ENCODE measurements at regions not wholly inside any gene's neighbourhood (a gene's known extent, or its start where the extent isn't known, plus 50 kb on each side); places are given as distances from the start of the nearest gene placed in this dataset.

DNA sequence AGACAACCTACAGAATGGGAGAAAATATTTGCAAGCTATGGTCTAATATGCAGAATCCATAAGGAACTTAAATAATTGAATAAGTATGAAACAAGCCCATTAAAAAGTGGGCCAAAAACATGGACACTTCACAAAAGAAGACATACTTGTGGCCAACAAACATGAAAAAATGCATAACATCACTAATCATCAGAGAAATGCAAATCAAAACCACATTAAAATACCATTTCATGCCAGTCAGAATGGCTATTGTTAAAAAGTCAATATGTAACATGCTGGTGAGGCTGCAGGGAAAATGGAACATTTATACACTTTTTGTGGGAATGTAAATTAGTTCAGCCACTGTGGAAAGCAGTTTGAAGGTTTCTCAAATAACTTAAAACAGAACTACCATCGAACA is 945.4 kb upstream of the FLRT2 start:
- H3K9me3 Mint-ChIP-seq (ENCODE audit: unreplicated experiment) = no peaks in the 10 kb centered on the region
- TF ChIP-seq CTCF (IDR thresholded peaks at IDR 0.05; ENCODE audit: unreplicated experiment) = no peak
- H3K27ac Mint-ChIP-seq (ENCODE audit: low read depth, unreplicated experiment) = no peak overlapping the region
- CTCF ChIA-PET = no interaction called here
- no peak for DNase-seq (ENCODE audit: unreplicated experiment)
- intact Hi-C loops (cut with micrococcal nuclease) = no loop called here
- no peaks in the 10 kb centered on the region for H3K4me1 Mint-ChIP-seq (ENCODE audit: insufficient read depth, unreplicated experiment)
- no TSS peak for BruUV-seq (replicated peaks)
- H3K27me3 Mint-ChIP-seq (ENCODE audit: insufficient read depth, unreplicated experiment) = no peaks in the 10 kb centered on the region
- H3K4me3 Mint-ChIP-seq (ENCODE audit: unreplicated experiment) = no peak overlapping the region
- no peaks in the 10 kb centered on the region for H3K36me3 Mint-ChIP-seq (ENCODE audit: insufficient read depth, unreplicated experiment)
- POLR2A ChIA-PET = interaction anchor here (0.6 kb wide), 1 partner anchor 441 kb away, joined by 4 read pairs; no protein-coding TSS in a partner anchor

- BruUV-seq (replicated peaks) = no TSS peak
- TF ChIP-seq CTCF (IDR thresholded peaks at IDR 0.05; ENCODE audit: unreplicated experiment) = no peak
- intact Hi-C loops (cut with micrococcal nuclease) = no loop called here
Observed at GRCh38 chr14:84591827-84592445, 938.0 kb upstream of the FLRT2 start.

DNA sequence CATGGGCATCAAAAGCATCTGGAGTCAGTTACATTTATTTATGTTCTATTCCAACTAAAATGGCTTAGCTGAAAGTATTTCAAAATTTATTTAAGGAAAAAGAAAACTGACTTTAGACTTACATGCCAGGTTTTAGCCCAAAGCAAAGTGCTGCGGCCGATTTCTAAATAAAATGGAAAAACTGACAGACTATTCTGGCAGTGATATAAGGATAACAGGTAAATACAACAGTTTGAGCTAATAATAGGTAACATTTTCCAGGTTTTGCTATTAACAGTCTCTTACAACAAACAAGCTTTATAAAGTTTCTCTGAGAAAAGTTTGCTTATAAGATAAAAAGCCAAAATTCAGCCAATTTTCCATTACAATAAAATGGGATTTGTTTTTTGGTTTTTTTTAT is 937.2 kb upstream of the FLRT2 start:
- intact Hi-C loops (cut with micrococcal nuclease) = no loop called here
- CTCF ChIA-PET = no interaction called here
- Mint-ChIP-seq H3K9me3 (ENCODE audit: unreplicated experiment) (no peaks in the 10 kb centered on the region), H3K27ac (ENCODE audit: low read depth, unreplicated experiment) (no peak overlapping the region), H3K4me1 (ENCODE audit: insufficient read depth, unreplicated experiment) (no peaks in the 10 kb centered on the region), H3K36me3 (ENCODE audit: insufficient read depth, unreplicated experiment) (no peaks in the 10 kb centered on the region), H3K4me3 (ENCODE audit: unreplicated experiment) (no peak overlapping the region), H3K27me3 (ENCODE audit: insufficient read depth, unreplicated experiment) (no peaks in the 10 kb centered on the region)
- no peak for DNase-seq (ENCODE audit: unreplicated experiment)
- POLR2A ChIA-PET = no interaction called here
- no TSS peak for BruUV-seq (replicated peaks)
- TF ChIP-seq CTCF (IDR thresholded peaks at IDR 0.05; ENCODE audit: unreplicated experiment) = no peak

More at GRCh38 chr14:84591827-84592445, 938.0 kb upstream of the FLRT2 start:
- Mint-ChIP-seq H3K9me3 (ENCODE audit: unreplicated experiment) (no peaks in the 10 kb centered on the region), H3K36me3 (ENCODE audit: insufficient read depth, unreplicated experiment) (no peaks in the 10 kb centered on the region), H3K27ac (ENCODE audit: low read depth, unreplicated experiment) (no peak overlapping the region), H3K27me3 (ENCODE audit: insufficient read depth, unreplicated experiment) (no peaks in the 10 kb centered on the region), H3K4me1 (ENCODE audit: insufficient read depth, unreplicated experiment) (no peaks in the 10 kb centered on the region), H3K4me3 (ENCODE audit: unreplicated experiment) (no peak overlapping the region)
- ChIA-PET POLR2A (no interaction called here), CTCF (interaction anchor here (0.6 kb wide), 1 partner anchor 135 kb away, joined by 3 read pairs; no protein-coding TSS in a partner anchor)
- DNase-seq (ENCODE audit: unreplicated experiment) = no peak

GRCh38 chr14:84610086-84610485 is 919.9 kb upstream of the FLRT2 start:
- Mint-ChIP-seq H3K4me1 (ENCODE audit: insufficient read depth, unreplicated experiment) (no peaks in the 10 kb centered on the region), H3K27ac (ENCODE audit: low read depth, unreplicated experiment) (no peak overlapping the region), H3K4me3 (ENCODE audit: unreplicated experiment) (no peak overlapping the region), H3K36me3 (ENCODE audit: insufficient read depth, unreplicated experiment) (no peaks in the 10 kb centered on the region), H3K9me3 (ENCODE audit: unreplicated experiment) (no peaks in the 10 kb centered on the region), H3K27me3 (ENCODE audit: insufficient read depth, unreplicated experiment) (no peaks in the 10 kb centered on the region)
- no peak for TF ChIP-seq CTCF (IDR thresholded peaks at IDR 0.05; ENCODE audit: unreplicated experiment)
- intact Hi-C loops (cut with micrococcal nuclease) = no loop called here
- ChIA-PET POLR2A (no interaction called here), CTCF (no interaction called here)
- BruUV-seq (replicated peaks) = no TSS peak
- DNase-seq (ENCODE audit: unreplicated experiment) = no peak
